GM12891 (cell line): ENCODE measurements at regions not wholly inside any gene's neighbourhood (a gene's known extent, or its start where the extent isn't known, plus 50 kb on each side); places are given as distances from the start of the nearest gene placed in this dataset.

Experiments
- POLR2A ChIP-seq: IDR thresholded peaks from 2 replicates; pipeline ENCODE4 v1.6.1; 2011; ENCODE audit warnings: low read depth, low read length, control low read depth
- TAF1 ChIP-seq: IDR thresholded peaks from 2 replicates; pipeline ENCODE4 v1.6.1; 2011; ENCODE audit warnings: low read depth, low read length, control low read depth

- TF ChIP-seq POLR2A (no peak), TAF1 (no peak)
Measured at GRCh38 chr16:6034511-6034910, 936.9 kb upstream of the EEF2KMT start.
